ENCODE measurements at regions not wholly inside any gene's neighbourhood (a gene's known extent, or its start where the extent isn't known, plus 50 kb on each side); places are given as distances from the start of the nearest gene placed in this dataset.

DNA sequence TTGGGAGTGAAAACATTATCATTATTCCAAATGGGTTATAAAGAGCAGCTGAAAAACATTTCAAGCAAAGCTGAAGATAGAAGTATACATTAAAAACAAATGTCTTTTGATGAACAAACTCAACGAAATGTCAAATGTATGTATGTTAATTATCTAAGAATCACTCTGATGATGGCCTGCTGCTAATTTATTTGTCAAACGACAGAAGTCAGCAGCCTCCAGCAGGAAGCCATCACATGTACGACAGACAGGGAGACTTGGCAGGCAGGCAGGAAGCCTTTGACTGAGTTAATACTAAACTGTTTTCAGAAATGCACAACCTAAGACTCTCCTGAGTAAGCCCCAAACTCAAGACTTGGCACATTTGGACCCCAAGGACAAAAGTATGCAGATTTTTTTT, 491.1 kb downstream of the ZNF385D start:
- no peak for TF ChIP-seq CTCF (IDR thresholded peaks at IDR 0.05; ENCODE audit: unreplicated experiment)
- Mint-ChIP-seq H3K36me3 (ENCODE audit: insufficient read depth) (no peaks in the 10 kb centered on the region), H3K27me3 (no peaks in the 10 kb centered on the region), H3K9me3 (ENCODE audit: low read depth) (peaks cover 3% of the 10 kb centered on the region), H3K4me1 (ENCODE audit: low read depth) (peaks cover 16% of the 10 kb centered on the region), H3K27ac (no peak overlapping the region), H3K4me3 (ENCODE audit: low read depth) (no peak overlapping the region)
- no peak for DNase-seq (ENCODE audit: low spot score, unreplicated experiment)

- Mint-ChIP-seq H3K9me3 (ENCODE audit: low read depth) (peaks cover 3% of the 10 kb centered on the region), H3K27me3 (no peaks in the 10 kb centered on the region)
Observed at GRCh38 chr3:21256932-21257331, 494.1 kb downstream of the ZNF385D start.

GRCh38 chr3:21238661-21239060, 512.3 kb downstream of the ZNF385D start:
- TF ChIP-seq CTCF (IDR thresholded peaks at IDR 0.05; ENCODE audit: unreplicated experiment) = no peak
- no peaks in the 10 kb centered on the region for H3K27me3 Mint-ChIP-seq

More at GRCh38 chr3:21256932-21257331, 494.1 kb downstream of the ZNF385D start:
- Mint-ChIP-seq H3K36me3 (ENCODE audit: insufficient read depth) (no peaks in the 10 kb centered on the region), H3K4me1 (ENCODE audit: low read depth) (peaks cover 16% of the 10 kb centered on the region), H3K27ac (no peak overlapping the region), H3K4me3 (ENCODE audit: low read depth) (no peak overlapping the region)
- TF ChIP-seq CTCF (IDR thresholded peaks at IDR 0.05; ENCODE audit: unreplicated experiment) = no peak
- DNase-seq (ENCODE audit: low spot score, unreplicated experiment) = no peak

DNA sequence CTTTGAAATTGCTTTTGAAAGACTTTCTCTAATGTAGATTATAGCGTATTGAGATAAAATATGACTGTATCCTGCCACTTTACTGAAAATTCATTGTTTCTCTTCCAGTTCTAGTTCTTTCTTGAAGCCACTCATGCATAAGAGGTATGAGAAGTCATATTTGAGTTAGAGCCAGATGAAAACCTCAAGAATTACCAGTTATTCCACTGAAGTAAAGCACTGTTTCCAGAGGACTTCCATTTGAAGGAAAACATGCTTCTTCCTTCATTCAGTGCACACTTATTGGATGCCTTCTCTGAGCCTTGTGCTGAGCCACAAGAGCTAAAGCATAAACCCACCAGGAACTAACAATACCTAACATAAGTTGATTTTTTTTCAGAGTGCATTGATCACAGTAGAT, 513.4 kb downstream of the ZNF385D start:
- no peak overlapping the region for H3K4me3 Mint-ChIP-seq (ENCODE audit: low read depth)
- TF ChIP-seq CTCF (IDR thresholded peaks at IDR 0.05; ENCODE audit: unreplicated experiment) = no peak

More at GRCh38 chr3:21238661-21239060, 512.3 kb downstream of the ZNF385D start:
- H3K9me3 Mint-ChIP-seq (ENCODE audit: low read depth) = no peaks in the 10 kb centered on the region
- no peaks in the 10 kb centered on the region for H3K36me3 Mint-ChIP-seq (ENCODE audit: insufficient read depth)
- DNase-seq (ENCODE audit: low spot score, unreplicated experiment) = no peak
- no peak overlapping the region for H3K4me3 Mint-ChIP-seq (ENCODE audit: low read depth)
- H3K4me1 Mint-ChIP-seq (ENCODE audit: low read depth) = no peaks in the 10 kb centered on the region
- H3K27ac Mint-ChIP-seq = no peak overlapping the region

GRCh38 chr3:21235491-21235890, 515.5 kb downstream of the ZNF385D start:
- no peaks in the 10 kb centered on the region for H3K36me3 Mint-ChIP-seq (ENCODE audit: insufficient read depth)
- H3K4me3 Mint-ChIP-seq (ENCODE audit: low read depth) = no peak overlapping the region
- H3K4me1 Mint-ChIP-seq (ENCODE audit: low read depth) = peaks cover 2% of the 10 kb centered on the region
- DNase-seq (ENCODE audit: low spot score, unreplicated experiment) = no peak
- TF ChIP-seq CTCF (IDR thresholded peaks at IDR 0.05; ENCODE audit: unreplicated experiment) = no peak
- no peak overlapping the region for H3K27ac Mint-ChIP-seq
- no peaks in the 10 kb centered on the region for H3K9me3 Mint-ChIP-seq (ENCODE audit: low read depth)
- no peaks in the 10 kb centered on the region for H3K27me3 Mint-ChIP-seq

More for the DNA sequence above, 513.4 kb downstream of the ZNF385D start:
- no peaks in the 10 kb centered on the region for H3K36me3 Mint-ChIP-seq (ENCODE audit: insufficient read depth)
- no peaks in the 10 kb centered on the region for H3K4me1 Mint-ChIP-seq (ENCODE audit: low read depth)
- peak overlapping the region; percentile 75 for H3K27ac Mint-ChIP-seq
- no peaks in the 10 kb centered on the region for H3K9me3 Mint-ChIP-seq (ENCODE audit: low read depth)
- no peaks in the 10 kb centered on the region for H3K27me3 Mint-ChIP-seq
- DNase-seq (ENCODE audit: low spot score, unreplicated experiment) = no peak

Measured in progenitor cell of endocrine pancreas (in vitro differentiated cells).